ENCODE measurements at regions not wholly inside any gene's neighbourhood (a gene's known extent, or its start where the extent isn't known, plus 50 kb on each side); places are given as distances from the start of the nearest gene placed in this dataset.

DNA sequence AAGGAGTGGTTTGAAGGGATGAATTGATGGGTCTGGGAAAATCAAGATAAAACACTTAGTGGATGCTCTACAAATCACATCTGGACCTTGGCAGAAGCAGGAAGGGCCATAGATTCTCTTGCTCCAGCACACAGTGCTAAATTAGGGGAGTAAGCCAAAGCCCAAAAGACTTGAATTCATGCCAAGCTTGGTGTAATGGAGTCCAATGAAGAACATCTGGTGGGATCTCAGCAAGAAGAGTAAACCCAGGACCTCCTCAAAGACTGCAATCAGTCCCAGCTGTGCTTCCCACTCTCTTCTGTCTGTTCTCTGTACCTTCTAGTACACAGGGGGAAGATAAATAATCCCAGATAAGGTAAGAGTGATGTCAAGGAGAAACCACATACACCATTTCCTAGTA is 683.4 kb downstream of the RNF144B start:
- no peaks in the 10 kb centered on the region for H3K9me3 ChIP-seq (replicated peaks; ENCODE audit: insufficient read depth, low read length)
- no peak for DNase-seq
- TF ChIP-seq EZH2 (optimal IDR thresholded peaks at IDR 0.05; ENCODE audit: low read depth, low read length) = no peak
- TF ChIP-seq, protein P1, sequence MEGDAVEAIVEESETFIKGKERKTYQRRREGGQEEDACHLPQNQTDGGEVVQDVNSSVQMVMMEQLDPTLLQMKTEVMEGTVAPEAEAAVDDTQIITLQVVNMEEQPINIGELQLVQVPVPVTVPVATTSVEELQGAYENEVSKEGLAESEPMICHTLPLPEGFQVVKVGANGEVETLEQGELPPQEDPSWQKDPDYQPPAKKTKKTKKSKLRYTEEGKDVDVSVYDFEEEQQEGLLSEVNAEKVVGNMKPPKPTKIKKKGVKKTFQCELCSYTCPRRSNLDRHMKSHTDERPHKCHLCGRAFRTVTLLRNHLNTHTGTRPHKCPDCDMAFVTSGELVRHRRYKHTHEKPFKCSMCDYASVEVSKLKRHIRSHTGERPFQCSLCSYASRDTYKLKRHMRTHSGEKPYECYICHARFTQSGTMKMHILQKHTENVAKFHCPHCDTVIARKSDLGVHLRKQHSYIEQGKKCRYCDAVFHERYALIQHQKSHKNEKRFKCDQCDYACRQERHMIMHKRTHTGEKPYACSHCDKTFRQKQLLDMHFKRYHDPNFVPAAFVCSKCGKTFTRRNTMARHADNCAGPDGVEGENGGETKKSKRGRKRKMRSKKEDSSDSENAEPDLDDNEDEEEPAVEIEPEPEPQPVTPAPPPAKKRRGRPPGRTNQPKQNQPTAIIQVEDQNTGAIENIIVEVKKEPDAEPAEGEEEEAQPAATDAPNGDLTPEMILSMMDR (IDR thresholded peaks at IDR 0.05; ENCODE audit: low read length) = no peak
- no peak for TF ChIP-seq EZH2phosphoT487 (IDR thresholded peaks at IDR 0.05; ENCODE audit: low read length)
- H3K4me3 ChIP-seq (ENCODE audit: low read length) = no peak overlapping the region
- no peak overlapping the region for H3K4me2 ChIP-seq (ENCODE audit: low read depth, low read length)
- no peaks in the 10 kb centered on the region for H3K27me3 ChIP-seq (replicated peaks; ENCODE audit: insufficient read depth, low read length)
- H3K9ac ChIP-seq (ENCODE audit: low read length) = no peak overlapping the region
- no peaks in the 10 kb centered on the region for H3K79me2 ChIP-seq (ENCODE audit: low read length)
- H3K27ac ChIP-seq (ENCODE audit: low read length) = no peak overlapping the region
- no peak overlapping the region for H2AFZ ChIP-seq (ENCODE audit: low read length)
- H4K20me1 ChIP-seq (ENCODE audit: insufficient read depth, low read length) = no peaks in the 10 kb centered on the region
- H3K9me2 ChIP-seq (replicated peaks; ENCODE audit: insufficient read depth, low read length) = no peaks in the 10 kb centered on the region
- H3K36me3 ChIP-seq (replicated peaks; ENCODE audit: insufficient read depth, low read length) = no peaks in the 10 kb centered on the region
- no peaks in the 10 kb centered on the region for H3K4me1 ChIP-seq (ENCODE audit: low read length)
- H3F3A ChIP-seq (ENCODE audit: insufficient read depth, low read length) = no peaks in the 10 kb centered on the region

DNA sequence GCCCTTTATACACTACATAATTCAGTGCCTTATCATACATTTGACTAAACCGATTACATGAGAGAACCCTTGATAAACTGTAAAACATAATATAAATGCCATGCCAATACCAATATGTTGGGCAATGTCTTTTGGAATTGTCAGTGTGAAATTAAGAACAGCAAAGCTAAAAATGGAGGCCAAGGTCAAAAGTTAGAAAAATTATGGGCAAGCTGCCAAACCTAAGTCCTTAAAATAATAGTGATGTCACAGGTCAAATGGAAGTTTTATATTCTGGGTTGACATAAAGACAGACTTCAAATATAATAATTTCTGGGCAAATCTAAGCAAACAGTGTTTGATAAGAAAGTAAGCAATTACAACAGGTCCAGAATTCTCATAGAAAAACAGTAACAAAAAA is 696.7 kb downstream of the RNF144B start:
- Histone ChIP-seq H3F3A (ENCODE audit: insufficient read depth, low read length) (no peaks in the 10 kb centered on the region), H2AFZ (ENCODE audit: low read length) (no peak overlapping the region), H3K36me3 (replicated peaks; ENCODE audit: insufficient read depth, low read length) (no peaks in the 10 kb centered on the region), H3K9me3 (replicated peaks; ENCODE audit: insufficient read depth, low read length) (no peaks in the 10 kb centered on the region), H3K9me2 (replicated peaks; ENCODE audit: insufficient read depth, low read length) (no peaks in the 10 kb centered on the region), H3K27ac (ENCODE audit: low read length) (no peak overlapping the region), H4K20me1 (ENCODE audit: insufficient read depth, low read length) (no peaks in the 10 kb centered on the region), H3K79me2 (ENCODE audit: low read length) (no peaks in the 10 kb centered on the region), H3K4me2 (ENCODE audit: low read depth, low read length) (no peak overlapping the region), H3K4me3 (ENCODE audit: low read length) (no peak overlapping the region), H3K27me3 (replicated peaks; ENCODE audit: insufficient read depth, low read length) (no peaks in the 10 kb centered on the region), H3K4me1 (ENCODE audit: low read length) (no peaks in the 10 kb centered on the region), H3K9ac (ENCODE audit: low read length) (no peak overlapping the region)
- TF ChIP-seq EZH2phosphoT487 (IDR thresholded peaks at IDR 0.05; ENCODE audit: low read length) (no peak), EZH2 (optimal IDR thresholded peaks at IDR 0.05; ENCODE audit: low read depth, low read length) (no peak)
- TF ChIP-seq, protein P1 (IDR thresholded peaks at IDR 0.05; ENCODE audit: low read length) = no peak
- DNase-seq = no peak

DNA sequence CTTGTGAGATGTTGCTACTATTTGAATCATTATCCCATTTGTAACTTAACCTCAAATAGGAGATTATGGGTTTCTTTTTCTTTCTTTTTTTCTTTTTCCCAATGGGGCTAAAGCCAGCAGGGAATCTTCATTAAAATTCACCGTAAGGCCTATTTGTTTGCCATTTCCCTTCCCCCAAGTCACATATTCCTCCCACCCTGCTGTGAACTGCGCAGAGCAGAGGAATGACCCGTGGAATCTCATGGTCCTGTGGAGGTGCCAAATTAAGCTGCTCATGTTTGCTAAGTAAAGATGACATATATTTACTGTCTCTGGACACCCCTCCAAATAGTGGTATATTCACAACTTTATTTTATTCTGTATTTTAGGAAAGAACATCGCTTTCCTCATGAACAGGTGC is 699.3 kb downstream of the RNF144B start:
- H3K9me2 ChIP-seq (replicated peaks; ENCODE audit: insufficient read depth, low read length) = no peaks in the 10 kb centered on the region
- H3K79me2 ChIP-seq (ENCODE audit: low read length) = no peaks in the 10 kb centered on the region
- H3K4me2 ChIP-seq (ENCODE audit: low read depth, low read length) = no peak overlapping the region
- no peak overlapping the region for H2AFZ ChIP-seq (ENCODE audit: low read length)
- H3K4me3 ChIP-seq (ENCODE audit: low read length) = no peak overlapping the region
- no peaks in the 10 kb centered on the region for H3F3A ChIP-seq (ENCODE audit: insufficient read depth, low read length)
- no peak for DNase-seq
- H3K27ac ChIP-seq (ENCODE audit: low read length) = no peak overlapping the region
- TF ChIP-seq, protein P1 (IDR thresholded peaks at IDR 0.05; ENCODE audit: low read length) = no peak
- TF ChIP-seq EZH2 (optimal IDR thresholded peaks at IDR 0.05; ENCODE audit: low read depth, low read length) (no peak), EZH2phosphoT487 (IDR thresholded peaks at IDR 0.05; ENCODE audit: low read length) (no peak)
- no peaks in the 10 kb centered on the region for H3K27me3 ChIP-seq (replicated peaks; ENCODE audit: insufficient read depth, low read length)
- H3K36me3 ChIP-seq (replicated peaks; ENCODE audit: insufficient read depth, low read length) = no peaks in the 10 kb centered on the region
- H3K4me1 ChIP-seq (ENCODE audit: low read length) = no peaks in the 10 kb centered on the region
- H4K20me1 ChIP-seq (ENCODE audit: insufficient read depth, low read length) = no peaks in the 10 kb centered on the region
- H3K9me3 ChIP-seq (replicated peaks; ENCODE audit: insufficient read depth, low read length) = no peaks in the 10 kb centered on the region
- H3K9ac ChIP-seq (ENCODE audit: low read length) = no peak overlapping the region

All from MM.1S (cell line).